Mononuclear cell (primary cell): ENCODE measurements at regions not wholly inside any gene's neighbourhood (a gene's known extent, or its start where the extent isn't known, plus 50 kb on each side); places are given as distances from the start of the nearest gene placed in this dataset.

Source experiments
- H3K27me3 ChIP-seq: 2 replicates; pipeline ENCODE4 v1.6.0; 2011; ENCODE audit warnings: low read length, control low read depth; ENCODE audit not compliant: insufficient read depth
- H3K4me1 ChIP-seq: 2 replicates; pipeline ENCODE4 v1.5.1; 2011; ENCODE audit warnings: mild to moderate bottlenecking, low read length, control low read depth; ENCODE audit not compliant: insufficient read depth
- H3K4me3 ChIP-seq: 2 replicates; pipeline ENCODE4 v1.5.1; 2011; ENCODE audit warnings: mild to moderate bottlenecking, low read length, moderate library complexity
- H3K9me3 ChIP-seq: 2 replicates; pipeline ENCODE4 v1.5.1; 2011; ENCODE audit warnings: low read depth, mild to moderate bottlenecking, control low read depth, low read length

- Histone ChIP-seq H3K9me3 (no peaks in the 10 kb centered on the region), H3K4me3 (no peak overlapping the region), H3K4me1 (no peaks in the 10 kb centered on the region), H3K27me3 (no peaks in the 10 kb centered on the region)
Measured at GRCh38 chr14:104311358-104311757, 173.0 kb downstream of the KIF26A start.

- Histone ChIP-seq H3K4me1 (no peaks in the 10 kb centered on the region), H3K4me3 (no peak overlapping the region), H3K9me3 (no peaks in the 10 kb centered on the region), H3K27me3 (no peaks in the 10 kb centered on the region)
Measured at GRCh38 chr14:104313674-104314073, 175.3 kb downstream of the KIF26A start.

- Histone ChIP-seq H3K27me3 (no peaks in the 10 kb centered on the region), H3K4me1 (no peaks in the 10 kb centered on the region), H3K4me3 (no peak overlapping the region), H3K9me3 (no peaks in the 10 kb centered on the region)
Measured at GRCh38 chr14:104314251-104314941, 176.0 kb downstream of the KIF26A start.

GRCh38 chr14:104315169-104315568 is 176.8 kb downstream of the KIF26A start:
- H3K27me3 ChIP-seq, result no peaks in the 10 kb centered on the region
- no peaks in the 10 kb centered on the region for H3K9me3 ChIP-seq
- no peak overlapping the region for H3K4me3 ChIP-seq
- no peaks in the 10 kb centered on the region for H3K4me1 ChIP-seq

- H3K4me3 ChIP-seq, result no peak overlapping the region
- H3K4me1 ChIP-seq, result no peaks in the 10 kb centered on the region
- H3K9me3 ChIP-seq, result no peaks in the 10 kb centered on the region
- no peaks in the 10 kb centered on the region for H3K27me3 ChIP-seq
Measured at GRCh38 chr14:104315625-104316024, 177.2 kb downstream of the KIF26A start.

GRCh38 chr14:104316121-104316722 is 177.8 kb downstream of the KIF26A start:
- no peak overlapping the region for H3K4me3 ChIP-seq
- no peaks in the 10 kb centered on the region for H3K9me3 ChIP-seq
- H3K27me3 ChIP-seq, result no peaks in the 10 kb centered on the region
- H3K4me1 ChIP-seq, result no peaks in the 10 kb centered on the region

GRCh38 chr14:104316723-104317491 is 178.5 kb downstream of the KIF26A start:
- H3K4me3 ChIP-seq, result no peak overlapping the region
- no peaks in the 10 kb centered on the region for H3K27me3 ChIP-seq
- no peaks in the 10 kb centered on the region for H3K9me3 ChIP-seq
- H3K4me1 ChIP-seq, result no peaks in the 10 kb centered on the region

- Histone ChIP-seq H3K4me3 (no peak overlapping the region), H3K9me3 (no peaks in the 10 kb centered on the region), H3K27me3 (no peaks in the 10 kb centered on the region), H3K4me1 (no peaks in the 10 kb centered on the region)
Measured at GRCh38 chr14:104317492-104317805, 179.1 kb downstream of the KIF26A start.

GRCh38 chr14:104317975-104318557 is 179.7 kb downstream of the KIF26A start:
- Histone ChIP-seq H3K4me3 (no peak overlapping the region), H3K9me3 (no peaks in the 10 kb centered on the region), H3K4me1 (no peaks in the 10 kb centered on the region), H3K27me3 (no peaks in the 10 kb centered on the region)

GRCh38 chr14:104318558-104319490 is 180.4 kb downstream of the KIF26A start:
- Histone ChIP-seq H3K27me3 (no peaks in the 10 kb centered on the region), H3K4me1 (no peaks in the 10 kb centered on the region), H3K9me3 (no peaks in the 10 kb centered on the region), H3K4me3 (no peak overlapping the region)

GRCh38 chr14:104319491-104320241 is 181.3 kb downstream of the KIF26A start:
- Histone ChIP-seq H3K9me3 (no peaks in the 10 kb centered on the region), H3K4me1 (no peaks in the 10 kb centered on the region), H3K27me3 (no peaks in the 10 kb centered on the region), H3K4me3 (no peak overlapping the region)

GRCh38 chr14:104320611-104321086 is 182.3 kb downstream of the KIF26A start:
- Histone ChIP-seq H3K27me3 (no peaks in the 10 kb centered on the region), H3K4me1 (no peaks in the 10 kb centered on the region), H3K9me3 (no peaks in the 10 kb centered on the region), H3K4me3 (no peak overlapping the region)

GRCh38 chr14:104321088-104321801 is 182.9 kb downstream of the KIF26A start:
- H3K27me3 ChIP-seq, result no peaks in the 10 kb centered on the region
- no peak overlapping the region for H3K4me3 ChIP-seq
- no peaks in the 10 kb centered on the region for H3K4me1 ChIP-seq
- no peaks in the 10 kb centered on the region for H3K9me3 ChIP-seq
